GM23248 (cell line): ENCODE measurements at regions not wholly inside any gene's neighbourhood (a gene's known extent, or its start where the extent isn't known, plus 50 kb on each side); places are given as distances from the start of the nearest gene placed in this dataset.

Experiments used
- DNase-seq: peaks from one replicate; pipeline ENCODE4 v3.0.0-alpha.2; 2015
- H2AFZ ChIP-seq: fragments of 200-600 bp; sonication (generic); 2 replicates; pipeline ENCODE4 v1.6.1; 2016; ENCODE audit warnings: antibody characterized with exemption
- H3F3A ChIP-seq: fragments of 200-600 bp; sonication (generic); 2 replicates; pipeline ENCODE4 v1.6.1; 2016; ENCODE audit warnings: mild to moderate bottlenecking, antibody characterized with exemption, mixed run types; ENCODE audit not compliant: insufficient read depth
- H3K27ac ChIP-seq: fragments of 200-600 bp; sonication (generic); 2 replicates; pipeline ENCODE4 v1.5.1; 2016; ENCODE audit warnings: mild to moderate bottlenecking
- H3K27me3 ChIP-seq: fragments of 200-600 bp; sonication (generic); replicated peaks from 2 replicates; pipeline ENCODE4 v1.6.1; 2016; ENCODE audit warnings: mild to moderate bottlenecking; ENCODE audit not compliant: insufficient read depth
- H3K36me3 ChIP-seq: fragments of 200-600 bp; sonication (generic); 2 replicates; pipeline ENCODE4 v1.6.1; 2016; ENCODE audit warnings: low read depth, mild to moderate bottlenecking
- H3K4me1 ChIP-seq: fragments of 200-600 bp; sonication (generic); 2 replicates; pipeline ENCODE4 v1.6.1; 2016; ENCODE audit warnings: mild to moderate bottlenecking; ENCODE audit not compliant: insufficient read depth
- H3K4me2 ChIP-seq: fragments of 200-600 bp; sonication (generic); one replicate; pipeline ENCODE4 v1.6.1; 2016; ENCODE audit warnings: mild to moderate bottlenecking; ENCODE audit not compliant: unreplicated experiment
- H3K4me3 ChIP-seq: fragments of 200-600 bp; sonication (generic); 2 replicates; pipeline ENCODE4 v1.5.1; 2016; ENCODE audit warnings: mild to moderate bottlenecking
- H3K79me2 ChIP-seq: fragments of 200-600 bp; sonication (generic); 2 replicates; pipeline ENCODE4 v1.6.1; 2016; ENCODE audit warnings: mild to moderate bottlenecking; ENCODE audit not compliant: insufficient read depth
- H3K9ac ChIP-seq: fragments of 200-600 bp; sonication (generic); 2 replicates; pipeline ENCODE4 v1.6.1; 2016; ENCODE audit warnings: mild to moderate bottlenecking
- H3K9me2 ChIP-seq: fragments of 200-600 bp; sonication (generic); 2 replicates; pipeline ENCODE4 v1.6.1; 2016; ENCODE audit warnings: mixed run types, mild to moderate bottlenecking, moderate library complexity; ENCODE audit not compliant: insufficient read depth
- H3K9me3 ChIP-seq: fragments of 200-600 bp; sonication (generic); one replicate; pipeline ENCODE4 v1.6.1; 2017; ENCODE audit warnings: low read depth
- H4K20me1 ChIP-seq: fragments of 200-600 bp; sonication (generic); 2 replicates; pipeline ENCODE4 v1.6.0; 2016; ENCODE audit not compliant: insufficient read depth
- EZH2 ChIP-seq: fragments of 200-600 bp; sonication (generic); IDR thresholded peaks from 2 replicates; pipeline ENCODE4 v1.6.1; 2018; ENCODE audit warnings: antibody characterized with exemption, mild to moderate bottlenecking; ENCODE audit not compliant: insufficient read depth, poor library complexity, severe bottlenecking
- EZH2phosphoT487 ChIP-seq: fragments of 200-600 bp; sonication (generic); IDR thresholded peaks from 2 replicates; pipeline ENCODE4 v1.6.1; 2018; ENCODE audit warnings: antibody characterized with exemption, moderate library complexity, mild to moderate bottlenecking, low read depth; ENCODE audit not compliant: insufficient read depth
- WGBS, 2 experiments: methylation state at CpG; one replicate each; pipeline ENCODE4 v1.1.6; 2015 to 2017; ENCODE audit warnings: low lambda C conversion rate in 2 of 2, low coverage in 1 of 2; ENCODE audit errors: missing lambda C conversion rate in 2 of 2; 5-methylcytosine and 5-hydroxymethylcytosine counted together
- in situ Hi-C: fragments of 300-500 bp; cut with MboI; formaldehyde crosslinking; loops from 2 replicates; pipeline ENCODE4 v1.15.0; 2020

- TF ChIP-seq EZH2 (no peak), EZH2phosphoT487 (no peak)
- in situ Hi-C loops = no loop called here
- H3K9ac ChIP-seq = no peak overlapping the region
These were observed 279.7 kb downstream of the CCSER2 start for GRCh38 chr10:84608126-84608525.

GRCh38 chr10:84613336-84614021 lies 285.1 kb downstream of the CCSER2 start:
- H4K20me1 ChIP-seq = no peaks in the 10 kb centered on the region
- no peaks in the 10 kb centered on the region for H3F3A ChIP-seq
- H3K9me2 ChIP-seq = no peaks in the 10 kb centered on the region
- peak; percentile 18 for DNase-seq
- H2AFZ ChIP-seq = no peak overlapping the region
- in situ Hi-C loops = no loop called here
- H3K4me1 ChIP-seq = no peaks in the 10 kb centered on the region
- H3K4me2 ChIP-seq = no peak overlapping the region
- no peak overlapping the region for H3K27ac ChIP-seq
- no peak overlapping the region for H3K4me3 ChIP-seq
- no peaks in the 10 kb centered on the region for H3K36me3 ChIP-seq
- H3K79me2 ChIP-seq = no peaks in the 10 kb centered on the region
- no peaks in the 10 kb centered on the region for H3K9me3 ChIP-seq
- WGBS, 2 experiments = 28 to 30% methylated on average over 7 of the region's 7 CpGs
- no peak for TF ChIP-seq EZH2
- TF ChIP-seq EZH2phosphoT487 = no peak
- H3K9ac ChIP-seq = no peak overlapping the region
- no peaks in the 10 kb centered on the region for H3K27me3 ChIP-seq

More at GRCh38 chr10:84608126-84608525, 279.7 kb downstream of the CCSER2 start:
- H3K27ac ChIP-seq = no peak overlapping the region
- H3K4me2 ChIP-seq = no peak overlapping the region
- no peaks in the 10 kb centered on the region for H3K4me1 ChIP-seq
- H3K27me3 ChIP-seq = no peaks in the 10 kb centered on the region
- H3K36me3 ChIP-seq = no peaks in the 10 kb centered on the region
- H4K20me1 ChIP-seq = no peaks in the 10 kb centered on the region
- no peaks in the 10 kb centered on the region for H3K9me3 ChIP-seq
- no peak overlapping the region for H2AFZ ChIP-seq
- H3F3A ChIP-seq = no peaks in the 10 kb centered on the region
- no peak for DNase-seq
- H3K9me2 ChIP-seq = no peaks in the 10 kb centered on the region
- H3K79me2 ChIP-seq = no peaks in the 10 kb centered on the region
- 27 to 29% methylated on average over 4 of the region's 4 CpGs for WGBS, 2 experiments
- no peak overlapping the region for H3K4me3 ChIP-seq

- H3K4me3 ChIP-seq = no peak overlapping the region
- H2AFZ ChIP-seq = no peak overlapping the region
- H3K9me3 ChIP-seq = no peaks in the 10 kb centered on the region
- H3K27ac ChIP-seq = no peak overlapping the region
- DNase-seq = no peak
- H3K79me2 ChIP-seq = no peaks in the 10 kb centered on the region
- TF ChIP-seq EZH2phosphoT487 (no peak), EZH2 (no peak)
- H4K20me1 ChIP-seq = no peaks in the 10 kb centered on the region
- no peaks in the 10 kb centered on the region for H3K27me3 ChIP-seq
- 28 to 44% methylated on average over 6 of the region's 6 CpGs for WGBS, 2 experiments
- no peaks in the 10 kb centered on the region for H3K9me2 ChIP-seq
- H3K4me2 ChIP-seq = no peak overlapping the region
- in situ Hi-C loops = no loop called here
- H3K36me3 ChIP-seq = no peaks in the 10 kb centered on the region
- no peaks in the 10 kb centered on the region for H3F3A ChIP-seq
- no peak overlapping the region for H3K9ac ChIP-seq
- no peaks in the 10 kb centered on the region for H3K4me1 ChIP-seq
These were observed 298.2 kb downstream of the CCSER2 start for GRCh38 chr10:84626397-84627087.

GRCh38 chr10:84632866-84633265 lies 304.5 kb downstream of the CCSER2 start:
- 16 to 30% methylated on average over 5 of the region's 5 CpGs for WGBS, 2 experiments
- H4K20me1 ChIP-seq = no peaks in the 10 kb centered on the region
- no peaks in the 10 kb centered on the region for H3K79me2 ChIP-seq
- H3K4me2 ChIP-seq = no peak overlapping the region
- no peaks in the 10 kb centered on the region for H3K4me1 ChIP-seq
- in situ Hi-C loops = no loop called here
- H3K36me3 ChIP-seq = no peaks in the 10 kb centered on the region
- H3K4me3 ChIP-seq = no peak overlapping the region
- H3K9ac ChIP-seq = no peak overlapping the region
- DNase-seq = no peak
- 0 out of 2 replicates have a peak, but pooled peaks cover 3% of the 10 kb centered on the region for H3K9me2 ChIP-seq
- no peak overlapping the region for H3K27ac ChIP-seq
- no peaks in the 10 kb centered on the region for H3K9me3 ChIP-seq
- H3F3A ChIP-seq = no peaks in the 10 kb centered on the region
- H2AFZ ChIP-seq = no peak overlapping the region
- TF ChIP-seq EZH2phosphoT487 (no peak), EZH2 (no peak)
- H3K27me3 ChIP-seq = no peaks in the 10 kb centered on the region
